ENCODE measurements at regions not wholly inside any gene's neighbourhood (a gene's known extent, or its start where the extent isn't known, plus 50 kb on each side); places are given as distances from the start of the nearest gene placed in this dataset.

DNA sequence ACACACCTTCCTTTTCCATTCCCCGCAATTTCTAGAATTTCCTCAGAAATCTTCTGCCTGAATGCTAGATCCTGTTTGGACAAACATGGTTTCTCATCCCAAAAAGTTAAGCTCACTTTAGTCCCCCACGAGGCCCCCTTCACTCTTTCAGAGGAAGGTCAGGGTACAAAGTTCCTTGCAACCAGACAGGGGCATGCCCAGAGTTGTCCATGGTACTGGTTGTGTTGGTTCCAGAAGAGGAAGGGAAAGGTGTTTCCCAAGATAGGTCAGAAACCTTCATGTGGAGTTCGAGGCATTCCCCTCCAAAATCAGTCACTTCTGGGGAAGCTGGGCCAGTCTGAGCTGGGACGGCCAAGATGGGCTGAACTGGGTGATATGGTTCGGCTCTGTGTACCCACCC, 167.6 kb upstream of the MAFB start:
- no peaks in the 10 kb centered on the region for H3K9me3 Mint-ChIP-seq (ENCODE audit: unreplicated experiment)
- intact Hi-C loops (cut with micrococcal nuclease) = no loop called here
- no peaks in the 10 kb centered on the region for H3K36me3 Mint-ChIP-seq (ENCODE audit: insufficient read depth, unreplicated experiment)
- BruUV-seq (replicated peaks) = no TSS peak
- H3K4me3 Mint-ChIP-seq (ENCODE audit: unreplicated experiment) = no peak overlapping the region
- no peaks in the 10 kb centered on the region for H3K27me3 Mint-ChIP-seq (ENCODE audit: insufficient read depth, unreplicated experiment)
- no peak for DNase-seq (ENCODE audit: unreplicated experiment)
- H3K27ac Mint-ChIP-seq (ENCODE audit: low read depth, unreplicated experiment) = no peak overlapping the region
- H3K4me1 Mint-ChIP-seq (ENCODE audit: insufficient read depth, unreplicated experiment) = no peaks in the 10 kb centered on the region
- ChIA-PET CTCF (interaction anchor here (0.6 to 1.2 kb wide), 3 partner anchors 113 to 271 kb away, joined by 3 to 6 read pairs (median 4); no protein-coding TSS in a partner anchor), POLR2A (no interaction called here)
- TF ChIP-seq, protein P1, sequence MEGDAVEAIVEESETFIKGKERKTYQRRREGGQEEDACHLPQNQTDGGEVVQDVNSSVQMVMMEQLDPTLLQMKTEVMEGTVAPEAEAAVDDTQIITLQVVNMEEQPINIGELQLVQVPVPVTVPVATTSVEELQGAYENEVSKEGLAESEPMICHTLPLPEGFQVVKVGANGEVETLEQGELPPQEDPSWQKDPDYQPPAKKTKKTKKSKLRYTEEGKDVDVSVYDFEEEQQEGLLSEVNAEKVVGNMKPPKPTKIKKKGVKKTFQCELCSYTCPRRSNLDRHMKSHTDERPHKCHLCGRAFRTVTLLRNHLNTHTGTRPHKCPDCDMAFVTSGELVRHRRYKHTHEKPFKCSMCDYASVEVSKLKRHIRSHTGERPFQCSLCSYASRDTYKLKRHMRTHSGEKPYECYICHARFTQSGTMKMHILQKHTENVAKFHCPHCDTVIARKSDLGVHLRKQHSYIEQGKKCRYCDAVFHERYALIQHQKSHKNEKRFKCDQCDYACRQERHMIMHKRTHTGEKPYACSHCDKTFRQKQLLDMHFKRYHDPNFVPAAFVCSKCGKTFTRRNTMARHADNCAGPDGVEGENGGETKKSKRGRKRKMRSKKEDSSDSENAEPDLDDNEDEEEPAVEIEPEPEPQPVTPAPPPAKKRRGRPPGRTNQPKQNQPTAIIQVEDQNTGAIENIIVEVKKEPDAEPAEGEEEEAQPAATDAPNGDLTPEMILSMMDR (IDR thresholded peaks at IDR 0.05; ENCODE audit: unreplicated experiment) = no peak

DNA sequence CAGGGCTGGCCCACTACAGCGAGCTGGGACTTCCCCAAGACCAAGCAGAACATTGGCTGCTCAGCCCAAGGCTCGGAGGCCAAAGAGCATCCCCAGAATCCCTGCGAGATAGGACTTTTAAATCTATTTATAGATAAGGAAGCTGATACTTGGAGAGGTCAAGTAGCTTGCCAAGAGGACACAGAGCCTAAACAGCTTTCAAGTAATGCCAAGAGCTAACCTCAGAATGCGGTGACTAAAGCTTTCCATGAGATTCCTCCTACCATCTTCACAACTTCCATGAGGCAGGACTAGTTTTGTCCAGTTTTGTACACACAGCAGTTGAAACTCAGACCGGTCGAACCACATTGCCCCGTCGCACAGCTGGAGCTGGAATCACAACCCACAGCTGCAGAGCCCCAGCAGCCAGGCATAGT, 168.1 kb upstream of the TOP1 start:
- Mint-ChIP-seq H3K27me3 (ENCODE audit: insufficient read depth, unreplicated experiment) (no peaks in the 10 kb centered on the region), H3K36me3 (ENCODE audit: insufficient read depth, unreplicated experiment) (no peaks in the 10 kb centered on the region), H3K4me1 (ENCODE audit: insufficient read depth, unreplicated experiment) (no peaks in the 10 kb centered on the region), H3K4me3 (ENCODE audit: unreplicated experiment) (no peak overlapping the region), H3K9me3 (ENCODE audit: unreplicated experiment) (no peaks in the 10 kb centered on the region), H3K27ac (ENCODE audit: low read depth, unreplicated experiment) (no peak overlapping the region)
- BruUV-seq (replicated peaks) = no TSS peak
- ChIA-PET CTCF (interaction anchor here (0.5 to 1.0 kb wide), 4 partner anchors 169 to 1812 kb away, joined by 3 to 5 read pairs (median 4); no protein-coding TSS in a partner anchor), POLR2A (interaction anchor here (0.7 kb wide), 1 partner anchor 1011 kb away, joined by 4 read pairs; no protein-coding TSS in a partner anchor)
- intact Hi-C loops (cut with micrococcal nuclease) = no loop called here
- peak; percentile 14 for DNase-seq (ENCODE audit: unreplicated experiment)
- TF ChIP-seq, protein P1 (IDR thresholded peaks at IDR 0.05; ENCODE audit: unreplicated experiment) = no peak

- BruUV-seq (replicated peaks) = no TSS peak
- ChIA-PET POLR2A (no interaction called here), CTCF (no interaction called here)
- Mint-ChIP-seq H3K9me3 (ENCODE audit: unreplicated experiment) (no peaks in the 10 kb centered on the region), H3K36me3 (ENCODE audit: insufficient read depth, unreplicated experiment) (no peaks in the 10 kb centered on the region), H3K27me3 (ENCODE audit: insufficient read depth, unreplicated experiment) (no peaks in the 10 kb centered on the region), H3K27ac (ENCODE audit: low read depth, unreplicated experiment) (no peak overlapping the region), H3K4me3 (ENCODE audit: unreplicated experiment) (no peak overlapping the region), H3K4me1 (ENCODE audit: insufficient read depth, unreplicated experiment) (no peaks in the 10 kb centered on the region)
- intact Hi-C loops (cut with micrococcal nuclease) = no loop called here
- TF ChIP-seq, protein P1 (IDR thresholded peaks at IDR 0.05; ENCODE audit: unreplicated experiment) = no peak
- no peak for DNase-seq (ENCODE audit: unreplicated experiment)
Measured at GRCh38 chr20:40861427-40862008, 167.1 kb upstream of the TOP1 start.

GRCh38 chr20:40863355-40863919, 165.2 kb upstream of the TOP1 start:
- no TSS peak for BruUV-seq (replicated peaks)
- no peaks in the 10 kb centered on the region for H3K9me3 Mint-ChIP-seq (ENCODE audit: unreplicated experiment)
- ChIA-PET POLR2A (no interaction called here), CTCF (no interaction called here)
- H3K27ac Mint-ChIP-seq (ENCODE audit: low read depth, unreplicated experiment) = peak overlapping the region; percentile 25
- H3K4me1 Mint-ChIP-seq (ENCODE audit: insufficient read depth, unreplicated experiment) = no peaks in the 10 kb centered on the region
- H3K4me3 Mint-ChIP-seq (ENCODE audit: unreplicated experiment) = no peak overlapping the region
- no peak for DNase-seq (ENCODE audit: unreplicated experiment)
- no peaks in the 10 kb centered on the region for H3K27me3 Mint-ChIP-seq (ENCODE audit: insufficient read depth, unreplicated experiment)
- TF ChIP-seq, protein P1 (IDR thresholded peaks at IDR 0.05; ENCODE audit: unreplicated experiment) = no peak
- intact Hi-C loops (cut with micrococcal nuclease) = no loop called here
- H3K36me3 Mint-ChIP-seq (ENCODE audit: insufficient read depth, unreplicated experiment) = no peaks in the 10 kb centered on the region
